SH-SY5Y (cell line): ENCODE measurements at regions not wholly inside any gene's neighbourhood (a gene's known extent, or its start where the extent isn't known, plus 50 kb on each side); places are given as distances from the start of the nearest gene placed in this dataset.

ENCODE experiments used
- GATA2 ChIP-seq: IDR thresholded peaks from 2 replicates; pipeline ENCODE4 v1.6.1; 2011; ENCODE audit warnings: mild to moderate bottlenecking, low read depth, low read length
- GATA3 ChIP-seq: IDR thresholded peaks from 2 replicates; pipeline ENCODE4 v1.6.1; 2011; ENCODE audit warnings: low read depth, mild to moderate bottlenecking, low read length, moderate library complexity

DNA sequence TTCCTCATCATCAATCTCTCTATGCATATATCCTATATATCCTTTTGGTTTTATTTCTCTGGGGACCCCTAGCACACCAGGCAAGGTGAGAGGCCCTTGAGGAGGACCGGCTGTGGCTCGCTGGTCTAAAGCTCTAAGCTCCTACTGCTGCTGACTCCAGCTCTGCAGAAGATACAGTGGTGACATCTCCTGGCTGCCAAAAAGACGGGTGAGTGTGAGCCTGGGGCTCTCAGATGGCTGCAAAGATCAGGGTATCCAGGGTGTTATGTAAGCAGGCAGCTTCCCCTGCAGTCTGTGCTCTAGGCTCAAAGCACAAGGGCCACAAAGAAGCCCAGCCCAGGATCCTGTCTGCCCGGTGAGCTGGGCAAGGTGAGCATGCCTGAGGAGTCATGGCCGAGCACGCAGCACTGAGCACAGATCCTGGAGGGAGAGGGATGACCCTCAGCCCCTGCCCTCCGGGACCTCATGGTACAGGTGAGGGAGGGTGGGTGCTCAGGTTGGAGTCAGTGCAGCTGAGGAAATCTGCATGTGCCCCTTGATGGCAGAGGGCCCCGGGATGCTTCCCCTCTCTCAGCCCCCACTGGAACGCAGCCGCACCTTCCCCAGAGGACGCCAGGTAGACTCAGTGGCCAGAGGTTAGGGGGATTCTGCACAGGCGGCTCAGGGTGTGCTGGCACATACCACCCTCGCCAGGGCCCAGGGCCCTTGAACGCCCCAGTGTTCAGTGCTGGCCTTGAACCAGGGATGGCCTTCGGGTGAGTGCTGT is 95.4 kb upstream of the INSIG1 start:
- TF ChIP-seq GATA2 = no peak
- no peak for TF ChIP-seq GATA3
